H9 (cell line): ENCODE measurements at regions not wholly inside any gene's neighbourhood (a gene's known extent, or its start where the extent isn't known, plus 50 kb on each side); places are given as distances from the start of the nearest gene placed in this dataset.

Experiments
- DNase-seq: peaks from one replicate; pipeline ENCODE4 v3.0.0-alpha.2; 2017
- H2AFZ ChIP-seq: one replicate; pipeline ENCODE4 v1.6.1; 2013; ENCODE audit warnings: mild to moderate bottlenecking, low read length, control low read depth, moderate library complexity
- H2AK5ac ChIP-seq: 2 replicates; pipeline ENCODE4 v1.6.1; 2013; ENCODE audit warnings: low read length, control low read depth, mixed read lengths; ENCODE audit not compliant: insufficient read length
- H2BK120ac ChIP-seq: one replicate; pipeline ENCODE4 v1.6.1; 2013; ENCODE audit warnings: low read depth, mild to moderate bottlenecking, low read length, control low read depth, inconsistent platforms; ENCODE audit not compliant: poor library complexity, severe bottlenecking
- H2BK12ac ChIP-seq: 2 replicates; pipeline ENCODE4 v1.6.1; 2013; ENCODE audit warnings: low read length, control low read depth, mixed read lengths, low read depth; ENCODE audit not compliant: insufficient read length
- H2BK15ac ChIP-seq: 2 replicates; pipeline ENCODE4 v1.6.1; 2013; ENCODE audit warnings: low read depth, low read length, control low read depth
- H2BK20ac ChIP-seq: one replicate; pipeline ENCODE4 v1.6.1; 2013; ENCODE audit warnings: low read depth, mild to moderate bottlenecking, low read length, control low read depth, inconsistent platforms; ENCODE audit not compliant: poor library complexity, severe bottlenecking
- H2BK5ac ChIP-seq: 2 replicates; pipeline ENCODE4 v1.6.1; 2013; ENCODE audit warnings: low read length, control low read depth, mixed read lengths; ENCODE audit not compliant: insufficient read length
- H3K14ac ChIP-seq: 2 replicates; pipeline ENCODE4 v1.6.1; 2013; ENCODE audit warnings: low read length, control low read depth; ENCODE audit not compliant: insufficient read depth
- H3K18ac ChIP-seq: 2 replicates; pipeline ENCODE4 v1.6.1; 2013; ENCODE audit warnings: low read depth, mild to moderate bottlenecking, mixed read lengths, low read length, control low read depth; ENCODE audit not compliant: insufficient read length
- H3K23ac ChIP-seq: 2 replicates; pipeline ENCODE4 v1.6.1; 2013; ENCODE audit warnings: low read length, control low read depth, mixed read lengths, low read depth; ENCODE audit not compliant: insufficient read length
- H3K23me2 ChIP-seq: 2 replicates; pipeline ENCODE4 v1.6.1; 2013; ENCODE audit warnings: low read depth, mild to moderate bottlenecking, mixed read lengths, low read length, control low read depth; ENCODE audit not compliant: insufficient read length, poor library complexity, severe bottlenecking
- H3K27ac ChIP-seq: 2 replicates; pipeline ENCODE4 v1.5.1; 2013; ENCODE audit warnings: low read length, control low read depth, mixed read lengths, low read depth; ENCODE audit not compliant: insufficient read length
- H3K27me3 ChIP-seq: 2 replicates; pipeline ENCODE4 v1.6.1; 2013; ENCODE audit warnings: low read length, control low read depth, inconsistent platforms; ENCODE audit not compliant: insufficient read depth
- H3K4ac ChIP-seq: 2 replicates; pipeline ENCODE4 v1.6.1; 2013; ENCODE audit warnings: low read depth, mild to moderate bottlenecking, control low read depth, inconsistent platforms, low read length, moderate library complexity
- H3K4me1 ChIP-seq: 2 replicates; pipeline ENCODE4 v1.6.1; 2013; ENCODE audit warnings: low read length, control low read depth, inconsistent platforms; ENCODE audit not compliant: insufficient read depth
- H3K4me2 ChIP-seq: 2 replicates; pipeline ENCODE4 v1.6.1; 2013; ENCODE audit warnings: low read length, control low read depth, mixed read lengths; ENCODE audit not compliant: insufficient read length, insufficient read depth
- H3K56ac ChIP-seq: 2 replicates; pipeline ENCODE4 v1.6.1; 2013; ENCODE audit warnings: low read depth, mild to moderate bottlenecking, mixed read lengths, low read length, control low read depth; ENCODE audit not compliant: insufficient read length
- H3K79me1 ChIP-seq: 2 replicates; pipeline ENCODE4 v1.6.1; 2013; ENCODE audit warnings: low read depth, mild to moderate bottlenecking, moderate library complexity, low read length, control low read depth, inconsistent platforms; ENCODE audit not compliant: insufficient read depth, poor library complexity, severe bottlenecking
- H3K79me2 ChIP-seq: 2 replicates; pipeline ENCODE4 v1.6.1; 2013; ENCODE audit warnings: low read length, control low read depth, inconsistent platforms; ENCODE audit not compliant: insufficient read depth
- H3K9ac ChIP-seq: 2 replicates; pipeline ENCODE4 v1.6.1; 2013; ENCODE audit warnings: low read length, control low read depth, mixed read lengths; ENCODE audit not compliant: insufficient read length; ENCODE audit errors: extremely low read depth
- H3K9me3 ChIP-seq: one replicate; pipeline ENCODE4 v1.6.1; 2013; ENCODE audit warnings: low read depth, low read length, inconsistent platforms; ENCODE audit not compliant: control insufficient read depth
- H3T11ph ChIP-seq: one replicate; pipeline ENCODE4 v1.6.1; 2013; ENCODE audit warnings: mild to moderate bottlenecking, low read length, control low read depth, inconsistent platforms
- H4K20me1 ChIP-seq: one replicate; pipeline ENCODE4 v1.6.1; 2013; ENCODE audit not compliant: control insufficient read depth, insufficient read length, insufficient read depth
- H4K5ac ChIP-seq: 2 replicates; pipeline ENCODE4 v1.6.1; 2013; ENCODE audit warnings: low read depth, mild to moderate bottlenecking, mixed read lengths, low read length, control low read depth; ENCODE audit not compliant: insufficient read length
- H4K8ac ChIP-seq: replicated peaks from 2 replicates; pipeline ENCODE4 v1.6.1; 2013; ENCODE audit warnings: low read length, control low read depth, mixed read lengths, low read depth; ENCODE audit not compliant: insufficient read length
- H4K91ac ChIP-seq: 2 replicates; pipeline ENCODE4 v1.6.1; 2013; ENCODE audit warnings: low read depth, mild to moderate bottlenecking, moderate library complexity, mixed read lengths, low read length, control low read depth; ENCODE audit not compliant: insufficient read length
- H3K27ac Mint-ChIP-seq, 3 experiments: 2 replicates in 2 of 3; 3 replicates in 1 of 3; pipeline ENCODE4 v1.8.0; 2020 to 2021; ENCODE audit warnings: mixed read lengths in 3 of 3, mild to moderate bottlenecking in 1 of 3, moderate library complexity in 1 of 3
- H3K27me3 Mint-ChIP-seq: 2 replicates; pipeline ENCODE4 v1.8.0; 2021; ENCODE audit warnings: low read depth, mild to moderate bottlenecking, moderate library complexity, mixed read lengths
- H3K36me3 Mint-ChIP-seq, 3 experiments: 2 replicates in 2 of 3; 3 replicates in 1 of 3; pipeline ENCODE4 v1.8.0; 2020 to 2021; ENCODE audit warnings: low read depth in 3 of 3, mixed read lengths in 3 of 3; ENCODE audit not compliant: insufficient read depth in 1 of 3
- H3K4me1 Mint-ChIP-seq, 2 experiments: 2 replicates each; pipeline ENCODE4 v1.8.0; 2020; ENCODE audit warnings: mixed read lengths in 2 of 2
- H3K4me3 Mint-ChIP-seq, 2 experiments: 2 replicates in 1 of 2; 3 replicates in 1 of 2; pipeline ENCODE4 v1.8.0; 2020 to 2021; ENCODE audit warnings: mild to moderate bottlenecking in 2 of 2, mixed read lengths in 2 of 2, moderate library complexity in 1 of 2
- H3K9me3 Mint-ChIP-seq, 2 experiments: 2 replicates in 1 of 2; 3 replicates in 1 of 2; pipeline ENCODE4 v1.8.0; 2020; ENCODE audit warnings: mild to moderate bottlenecking in 2 of 2, mixed read lengths in 2 of 2, moderate library complexity in 1 of 2
- CTCF ChIP-seq: fragments of 200-600 bp; sonication (generic); conservative IDR thresholded peaks from 3 replicates; pipeline ENCODE4 v1.8.0; 2021; ENCODE audit warnings: antibody characterized with exemption, mild to moderate bottlenecking
- WGBS: extraction: QIAGEN DNeasy Blood & Tissue Kit; methylation state at CpG from one replicate; pipeline ENCODE4 v1.1.7; 2013; ENCODE audit warnings: missing lambda C conversion rate, low lambda C conversion rate, mixed read lengths; ENCODE audit not compliant: insufficient read length; ENCODE audit errors: extremely low coverage; 5-methylcytosine and 5-hydroxymethylcytosine counted together

GRCh38 chr3:153414982-153415381 lies 253.0 kb downstream of the RAP2B start:
- H3K36me3 Mint-ChIP-seq = peaks cover 0 to 7% (median 3%) of the 10 kb centered on the region in 3 experiments; a peak in 3 of 7 replicates
- no peaks in the 10 kb centered on the region for H3K4me1 Mint-ChIP-seq

More at GRCh38 chr3:153414982-153415381, 253.0 kb downstream of the RAP2B start:
- Histone ChIP-seq H2AK5ac (no peak overlapping the region), H2BK15ac (no peak overlapping the region), H3K79me2 (no peaks in the 10 kb centered on the region), H2BK20ac (no peak overlapping the region), H2BK120ac (no peak overlapping the region), H3K4me1 (no peaks in the 10 kb centered on the region), H3K4ac (no peak overlapping the region), H3K14ac (no peak overlapping the region), H3K9me3 (no peaks in the 10 kb centered on the region), H3K18ac (no peak overlapping the region), H3K4me2 (no peak overlapping the region), H4K8ac (no peak overlapping the region), H3K56ac (no peak overlapping the region), H3T11ph (no peak overlapping the region), H2AFZ (no peak overlapping the region), H2BK5ac (no peak overlapping the region), H3K27me3 (no peaks in the 10 kb centered on the region), H3K79me1 (no peaks in the 10 kb centered on the region), H4K91ac (no peak overlapping the region), H3K23me2 (no peaks in the 10 kb centered on the region), H3K9ac (no peak overlapping the region), H4K20me1 (no peaks in the 10 kb centered on the region), H3K23ac (no peak overlapping the region), H4K5ac (no peak overlapping the region), H3K27ac (no peak overlapping the region), H2BK12ac (no peak overlapping the region)
- Mint-ChIP-seq H3K27me3 (no peaks in the 10 kb centered on the region), H3K9me3 (peaks cover 7 to 13% of the 10 kb centered on the region in 2 experiments), H3K4me3 (no peak overlapping the region), H3K27ac (no peak overlapping the region)
- no CpG with 5 or more reads among the region's 2 CpGs for WGBS
- no peak for TF ChIP-seq CTCF
- no peak for DNase-seq
